ENCODE measurements at regions not wholly inside any gene's neighbourhood (a gene's known extent, or its start where the extent isn't known, plus 50 kb on each side); places are given as distances from the start of the nearest gene placed in this dataset.
A peak's percentile ranks its signal among the peaks of the same experiment; 100 is the strongest.

- 0 out of 2 replicates have a peak, but pooled peaks have one; percentile 15 for TF ChIP-seq ZBTB44 (tag by site-specific recombination; IDR thresholded peaks at IDR 0.05)
- 0 out of 2 replicates have a peak, but pooled peaks have one; percentile 6 for TF ChIP-seq FEZF1 (tag by site-specific recombination; IDR thresholded peaks at IDR 0.05)
- no peak for TF ChIP-seq BCL11A (tag by site-specific recombination; IDR thresholded peaks at IDR 0.05; ENCODE audit: low read depth)
- TF ChIP-seq ZXDB (tag by site-specific recombination; IDR thresholded peaks at IDR 0.05): peak; percentile 66
- peak; percentile 58; the same call in 1 of the 2 replicates for TF ChIP-seq ZNF843 (tag by site-specific recombination; IDR thresholded peaks at IDR 0.05)
- no peak for TF ChIP-seq ZNF621 (tag by site-specific recombination; IDR thresholded peaks at IDR 0.05)
- peak; percentile 57; the same call in 1 of the 2 replicates for TF ChIP-seq PRDM10 (tag by site-specific recombination; IDR thresholded peaks at IDR 0.05)
- TF ChIP-seq ZFHX2 (tag by site-specific recombination; conservative IDR thresholded peaks at IDR 0.05): no peak
- TF ChIP-seq IKZF3 (tag by site-specific recombination; IDR thresholded peaks at IDR 0.05): peak; percentile 72
- TF ChIP-seq GLIS1 (tag by site-specific recombination; IDR thresholded peaks at IDR 0.05): peak; percentile 69
- TF ChIP-seq GLIS2 (tag by site-specific recombination; IDR thresholded peaks at IDR 0.05): peak; percentile 93
- TF ChIP-seq, protein P1, sequence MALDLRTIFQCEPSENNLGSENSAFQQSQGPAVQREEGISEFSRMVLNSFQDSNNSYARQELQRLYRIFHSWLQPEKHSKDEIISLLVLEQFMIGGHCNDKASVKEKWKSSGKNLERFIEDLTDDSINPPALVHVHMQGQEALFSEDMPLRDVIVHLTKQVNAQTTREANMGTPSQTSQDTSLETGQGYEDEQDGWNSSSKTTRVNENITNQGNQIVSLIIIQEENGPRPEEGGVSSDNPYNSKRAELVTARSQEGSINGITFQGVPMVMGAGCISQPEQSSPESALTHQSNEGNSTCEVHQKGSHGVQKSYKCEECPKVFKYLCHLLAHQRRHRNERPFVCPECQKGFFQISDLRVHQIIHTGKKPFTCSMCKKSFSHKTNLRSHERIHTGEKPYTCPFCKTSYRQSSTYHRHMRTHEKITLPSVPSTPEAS (tag by site-specific recombination; IDR thresholded peaks at IDR 0.05): peak; percentile 87
- TF ChIP-seq SP7 (tag by site-specific recombination; IDR thresholded peaks at IDR 0.05): peak; percentile 90
- TF ChIP-seq, protein P2, sequence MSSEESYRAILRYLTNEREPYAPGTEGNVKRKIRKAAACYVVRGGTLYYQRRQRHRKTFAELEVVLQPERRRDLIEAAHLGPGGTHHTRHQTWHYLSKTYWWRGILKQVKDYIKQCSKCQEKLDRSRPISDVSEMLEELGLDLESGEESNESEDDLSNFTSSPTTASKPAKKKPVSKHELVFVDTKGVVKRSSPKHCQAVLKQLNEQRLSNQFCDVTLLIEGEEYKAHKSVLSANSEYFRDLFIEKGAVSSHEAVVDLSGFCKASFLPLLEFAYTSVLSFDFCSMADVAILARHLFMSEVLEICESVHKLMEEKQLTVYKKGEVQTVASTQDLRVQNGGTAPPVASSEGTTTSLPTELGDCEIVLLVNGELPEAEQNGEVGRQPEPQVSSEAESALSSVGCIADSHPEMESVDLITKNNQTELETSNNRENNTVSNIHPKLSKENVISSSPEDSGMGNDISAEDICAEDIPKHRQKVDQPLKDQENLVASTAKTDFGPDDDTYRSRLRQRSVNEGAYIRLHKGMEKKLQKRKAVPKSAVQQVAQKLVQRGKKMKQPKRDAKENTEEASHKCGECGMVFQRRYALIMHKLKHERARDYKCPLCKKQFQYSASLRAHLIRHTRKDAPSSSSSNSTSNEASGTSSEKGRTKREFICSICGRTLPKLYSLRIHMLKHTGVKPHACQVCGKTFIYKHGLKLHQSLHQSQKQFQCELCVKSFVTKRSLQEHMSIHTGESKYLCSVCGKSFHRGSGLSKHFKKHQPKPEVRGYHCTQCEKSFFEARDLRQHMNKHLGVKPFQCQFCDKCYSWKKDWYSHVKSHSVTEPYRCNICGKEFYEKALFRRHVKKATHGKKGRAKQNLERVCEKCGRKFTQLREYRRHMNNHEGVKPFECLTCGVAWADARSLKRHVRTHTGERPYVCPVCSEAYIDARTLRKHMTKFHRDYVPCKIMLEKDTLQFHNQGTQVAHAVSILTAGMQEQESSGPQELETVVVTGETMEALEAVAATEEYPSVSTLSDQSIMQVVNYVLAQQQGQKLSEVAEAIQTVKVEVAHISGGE (tag by site-specific recombination; conservative IDR thresholded peaks at IDR 0.05; ENCODE audit: low read depth): peak; percentile 31; the same call in 1 of the 2 replicates
- no peak for TF ChIP-seq ZNF2 (tag by site-specific recombination; IDR thresholded peaks at IDR 0.05)
- 0 out of 2 replicates have a peak, but pooled peaks have one; percentile 72 for TF ChIP-seq WT1 (tag by site-specific recombination; IDR thresholded peaks at IDR 0.05)
- no peak for TF ChIP-seq RBAK (tag by site-specific recombination; IDR thresholded peaks at IDR 0.05)
- TF ChIP-seq PBX3 (CRISPR knock-in tag; IDR thresholded peaks at IDR 0.05): peak; percentile 71; the same call in 1 of the 2 replicates
- TF ChIP-seq HOXD13 (CRISPR knock-in tag; IDR thresholded peaks at IDR 0.05; ENCODE audit: borderline replicate concordance): 0 out of 2 replicates have a peak, but pooled peaks have one; percentile 42
- no peak for TF ChIP-seq ZNF157 (tag by site-specific recombination; IDR thresholded peaks at IDR 0.05)
- TF ChIP-seq KLF8 (tag by site-specific recombination; IDR thresholded peaks at IDR 0.05): peak; percentile 66; the same call in 1 of the 2 replicates
- no peak for TF ChIP-seq ZNF677 (tag by site-specific recombination; IDR thresholded peaks at IDR 0.05)
- TF ChIP-seq ZNF174 (tag by site-specific recombination; IDR thresholded peaks at IDR 0.05): no peak
- no peak for TF ChIP-seq ZNF510 (tag by site-specific recombination; IDR thresholded peaks at IDR 0.05; ENCODE audit: insufficient replicate concordance)
- no peak for TF ChIP-seq ZNF624 (tag by site-specific recombination; IDR thresholded peaks at IDR 0.05)
- TF ChIP-seq, protein P3, sequence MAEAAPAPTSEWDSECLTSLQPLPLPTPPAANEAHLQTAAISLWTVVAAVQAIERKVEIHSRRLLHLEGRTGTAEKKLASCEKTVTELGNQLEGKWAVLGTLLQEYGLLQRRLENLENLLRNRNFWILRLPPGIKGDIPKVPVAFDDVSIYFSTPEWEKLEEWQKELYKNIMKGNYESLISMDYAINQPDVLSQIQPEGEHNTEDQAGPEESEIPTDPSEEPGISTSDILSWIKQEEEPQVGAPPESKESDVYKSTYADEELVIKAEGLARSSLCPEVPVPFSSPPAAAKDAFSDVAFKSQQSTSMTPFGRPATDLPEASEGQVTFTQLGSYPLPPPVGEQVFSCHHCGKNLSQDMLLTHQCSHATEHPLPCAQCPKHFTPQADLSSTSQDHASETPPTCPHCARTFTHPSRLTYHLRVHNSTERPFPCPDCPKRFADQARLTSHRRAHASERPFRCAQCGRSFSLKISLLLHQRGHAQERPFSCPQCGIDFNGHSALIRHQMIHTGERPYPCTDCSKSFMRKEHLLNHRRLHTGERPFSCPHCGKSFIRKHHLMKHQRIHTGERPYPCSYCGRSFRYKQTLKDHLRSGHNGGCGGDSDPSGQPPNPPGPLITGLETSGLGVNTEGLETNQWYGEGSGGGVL (tag by site-specific recombination; IDR thresholded peaks at IDR 0.05): peak; percentile 83
Measured at GRCh38 chr18:5630057-5630899, 86.5 kb upstream of the EPB41L3 start (continued).
